ENCODE measurements at regions not wholly inside any gene's neighbourhood (a gene's known extent, or its start where the extent isn't known, plus 50 kb on each side); places are given as distances from the start of the nearest gene placed in this dataset.

GRCh38 chr4:126007142-126007541 is 692.4 kb downstream of the FAT4 start:
- TF ChIP-seq CTCF (IDR thresholded peaks at IDR 0.05), result no peak
- DNase-seq (ENCODE audit: low spot score) (no peak), ATAC-seq (ENCODE audit: low FRiP score) (no peak)

- no peak for TF ChIP-seq CTCF (IDR thresholded peaks at IDR 0.05)
- DNase-seq (ENCODE audit: low spot score), result no peak
- ATAC-seq (ENCODE audit: low FRiP score), result no peak
These were observed 698.0 kb downstream of the FAT4 start for GRCh38 chr4:126012691-126013290.

GRCh38 chr4:126018274-126018673 is 703.5 kb downstream of the FAT4 start:
- ATAC-seq (ENCODE audit: low FRiP score) (no peak), DNase-seq (ENCODE audit: low spot score) (no peak)
- no peak for TF ChIP-seq CTCF (IDR thresholded peaks at IDR 0.05)

GRCh38 chr4:126023896-126024295 is 709.1 kb downstream of the FAT4 start:
- no peak for TF ChIP-seq CTCF (IDR thresholded peaks at IDR 0.05)
- ATAC-seq (ENCODE audit: low FRiP score) (no peak), DNase-seq (ENCODE audit: low spot score) (no peak)

GRCh38 chr4:126027601-126028000 is 712.8 kb downstream of the FAT4 start:
- no peak for DNase-seq (ENCODE audit: low spot score)
- no peak for TF ChIP-seq CTCF (IDR thresholded peaks at IDR 0.05)
- ATAC-seq (ENCODE audit: low FRiP score), result no peak

GRCh38 chr4:126028876-126029275 is 714.1 kb downstream of the FAT4 start:
- TF ChIP-seq CTCF (IDR thresholded peaks at IDR 0.05), result no peak
- DNase-seq (ENCODE audit: low spot score) (no peak), ATAC-seq (ENCODE audit: low FRiP score) (no peak)

GRCh38 chr4:126037231-126037630 is 722.5 kb downstream of the FAT4 start:
- DNase-seq (ENCODE audit: low spot score) (no peak), ATAC-seq (ENCODE audit: low FRiP score) (no peak)
- no peak for TF ChIP-seq CTCF (IDR thresholded peaks at IDR 0.05)

Measured in omental fat pad (tissue), 3 donors.